GM19452 (cell line): ENCODE measurements at regions not wholly inside any gene's neighbourhood (a gene's known extent, or its start where the extent isn't known, plus 50 kb on each side); places are given as distances from the start of the nearest gene placed in this dataset.
"Not testable (repeated sequence)": the region's sequence is repeated elsewhere in the genome, so short reads cannot be mapped to it uniquely, and the experiment has no call there.

Experiments used
- ATAC-seq: cut with Tn5 transposase; IDR thresholded peaks from one replicate; pipeline ENCODE4 v1.9.1; 2021; ENCODE audit not compliant: unreplicated experiment

- no peak for ATAC-seq
Measured at GRCh38 chr11:23134627-23135026, 274.4 kb upstream of the CCDC179 start.

- no peak for ATAC-seq
Measured at GRCh38 chr11:23138761-23139160, 278.5 kb upstream of the CCDC179 start.

- no peak for ATAC-seq
Measured at GRCh38 chr11:23143022-23143421, 282.7 kb upstream of the CCDC179 start.

- ATAC-seq = no peak
Measured at GRCh38 chr11:23151819-23152218, 291.5 kb upstream of the CCDC179 start.

- no peak for ATAC-seq
Measured at GRCh38 chr11:23155503-23155902, 295.2 kb upstream of the CCDC179 start.

- ATAC-seq = no peak
Measured at GRCh38 chr11:23164022-23164421, 303.7 kb upstream of the CCDC179 start.

- no peak for ATAC-seq
Measured at GRCh38 chr11:23166376-23166775, 306.1 kb upstream of the CCDC179 start.

- no peak for ATAC-seq
Measured at GRCh38 chr11:23179609-23180008, 319.3 kb upstream of the CCDC179 start.

- no peak for ATAC-seq
Measured at GRCh38 chr11:23181022-23181807, 320.9 kb upstream of the CCDC179 start.

GRCh38 chr11:23192256-23192655 lies 332.0 kb upstream of the CCDC179 start:
- ATAC-seq = no peak

- ATAC-seq = no peak
Measured at GRCh38 chr11:23201936-23202522, 341.8 kb upstream of the CCDC179 start.

GRCh38 chr11:23202611-23203010 lies 342.3 kb upstream of the CCDC179 start:
- no peak for ATAC-seq

GRCh38 chr11:23205156-23205871 lies 345.0 kb upstream of the CCDC179 start:
- no peak for ATAC-seq

- no peak for ATAC-seq
Measured at GRCh38 chr11:23206741-23207336, 346.6 kb upstream of the CCDC179 start.

- no peak for ATAC-seq
Measured at GRCh38 chr11:23211221-23211620, 350.9 kb upstream of the CCDC179 start.

- no peak for ATAC-seq
Measured at GRCh38 chr11:23212807-23213206, 352.5 kb upstream of the CCDC179 start.

- no peak for ATAC-seq
Measured at GRCh38 chr11:23217072-23217471, 356.8 kb upstream of the CCDC179 start.

GRCh38 chr11:23220086-23220485 lies 359.8 kb upstream of the CCDC179 start:
- not testable (repeated sequence) for ATAC-seq

GRCh38 chr11:23221366-23221765 lies 361.1 kb upstream of the CCDC179 start:
- ATAC-seq = no peak

- no peak for ATAC-seq
Measured at GRCh38 chr11:23226331-23227077, 366.2 kb upstream of the CCDC179 start.

GRCh38 chr11:23227078-23227445 lies 366.8 kb upstream of the CCDC179 start:
- no peak for ATAC-seq
